ENCODE measurements at regions not wholly inside any gene's neighbourhood (a gene's known extent, or its start where the extent isn't known, plus 50 kb on each side); places are given as distances from the start of the nearest gene placed in this dataset.
A peak's percentile ranks its signal among the peaks of the same experiment; 100 is the strongest.
"Not testable (repeated sequence)": the region's sequence is repeated elsewhere in the genome, so short reads cannot be mapped to it uniquely, and the experiment has no call there.

DNA sequence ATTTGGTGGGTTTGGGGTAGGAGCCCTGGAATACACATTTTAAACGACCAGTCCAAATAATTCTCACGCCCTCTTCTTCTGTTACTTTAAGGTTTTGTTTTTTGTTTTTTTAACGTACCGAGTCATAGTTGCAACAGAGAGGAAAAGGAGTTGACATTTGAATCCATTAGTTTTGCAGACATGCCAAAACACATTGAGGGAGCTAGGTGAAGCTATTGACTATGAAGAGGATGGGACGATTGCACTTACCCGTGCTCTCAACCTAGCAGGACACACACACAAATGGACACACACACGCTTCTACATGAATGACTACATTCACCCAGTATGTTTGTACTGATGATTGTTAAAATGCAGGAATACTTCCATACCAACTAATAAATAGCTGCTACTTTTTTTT, 54.3 kb upstream of the CIT start:
- no peak for DNase-seq (ENCODE audit: low read depth)

DNA sequence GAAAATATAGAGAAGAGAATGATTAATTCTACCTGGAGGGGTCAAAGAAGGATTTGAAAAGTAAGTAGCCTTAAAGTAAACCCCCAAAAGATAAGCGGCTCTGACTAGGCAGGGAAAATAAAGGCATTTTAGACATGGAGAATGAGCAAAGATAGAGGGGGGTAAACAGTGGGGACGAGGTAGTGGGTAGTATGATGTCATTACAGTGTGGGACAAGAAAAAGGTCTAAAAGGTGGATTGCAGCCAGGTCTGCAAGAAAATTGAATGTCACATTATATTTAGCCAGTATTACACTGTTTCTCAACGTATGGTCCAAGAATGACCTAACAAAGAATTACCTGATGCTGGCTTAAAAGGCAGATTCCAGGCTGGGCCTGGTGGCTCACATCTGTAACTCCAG, 55.8 kb upstream of the CIT start:
- DNase-seq (ENCODE audit: low read depth) = no peak

DNA sequence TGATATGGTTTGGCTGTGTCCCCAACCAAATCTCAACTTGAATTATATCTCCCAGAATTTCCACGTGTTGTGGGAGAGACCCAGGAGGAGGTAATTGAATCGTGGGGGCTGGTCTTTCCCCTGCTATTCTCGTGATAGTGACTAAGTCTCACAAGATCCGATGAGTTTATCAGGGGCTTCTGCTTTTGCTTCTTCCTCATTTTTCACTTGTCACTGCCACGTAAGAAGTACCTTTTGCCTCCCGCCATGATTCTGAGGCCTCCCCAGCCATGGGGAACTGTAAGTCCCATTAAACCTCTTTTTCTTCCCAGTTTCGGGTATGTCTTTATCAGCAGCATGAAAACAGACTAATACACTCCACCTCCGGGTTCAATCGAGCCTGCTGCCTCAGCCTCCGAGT, 54.3 kb upstream of the BICDL1 start:
- not testable (repeated sequence) for DNase-seq (ENCODE audit: low read depth)

DNA sequence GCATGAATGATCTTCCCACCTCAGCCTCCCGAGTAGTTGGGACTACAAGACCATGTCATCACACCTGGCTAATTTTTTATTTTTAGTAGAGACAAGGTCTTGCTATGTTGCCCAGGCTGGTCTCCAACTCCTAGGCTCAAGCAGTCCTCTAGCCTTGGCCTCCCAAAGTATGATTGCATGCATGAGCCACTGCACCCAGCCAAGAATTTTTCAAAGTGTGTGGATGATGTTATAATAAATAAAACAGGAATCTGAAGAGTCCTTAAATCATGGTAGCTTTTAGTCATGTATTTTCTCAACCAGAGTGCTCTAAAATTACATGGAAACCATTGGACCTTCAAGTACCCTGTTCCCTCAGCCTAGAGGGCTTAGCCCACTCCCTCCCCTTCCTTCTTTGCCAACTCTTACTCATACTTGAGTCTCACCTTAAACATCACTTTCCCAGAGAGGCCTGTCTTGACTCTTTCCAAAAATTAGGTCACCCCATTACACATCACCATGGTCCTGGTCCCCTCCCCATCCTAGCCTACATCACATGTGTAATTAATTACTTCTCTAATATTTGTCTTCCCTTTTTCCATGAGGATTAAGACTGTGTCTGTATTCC, 52.2 kb upstream of the BICDL1 start:
- no peak for DNase-seq (ENCODE audit: low read depth)

DNA sequence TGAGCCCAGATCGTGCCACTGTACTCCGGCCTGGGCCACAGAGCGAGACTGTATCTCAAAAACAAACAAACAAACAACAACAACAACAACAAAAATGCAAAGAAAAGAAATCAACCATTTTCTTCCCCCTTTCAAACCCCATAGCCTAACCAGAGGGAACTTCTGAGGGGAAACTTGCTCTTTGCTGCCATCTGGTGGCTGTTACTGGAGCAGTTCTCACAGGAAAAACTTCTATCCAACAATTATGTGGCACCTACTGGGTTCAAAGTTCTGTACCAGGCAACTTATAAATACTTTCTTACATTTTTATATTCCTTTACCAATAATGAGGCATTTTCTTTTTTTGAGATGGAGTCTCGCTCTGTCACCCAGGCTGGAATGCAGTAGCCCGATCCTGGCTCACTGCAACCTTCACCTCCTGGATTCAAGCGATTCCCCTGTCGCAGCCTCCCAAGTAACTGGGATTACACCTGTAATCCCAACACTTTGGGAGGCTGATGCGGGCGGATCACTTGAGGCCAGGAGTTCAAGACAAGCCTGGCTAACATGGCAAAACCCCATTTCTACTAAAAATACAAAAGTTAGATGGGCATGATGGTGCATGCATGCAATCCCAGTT, 50.9 kb upstream of the BICDL1 start:
- peak; percentile 40 for DNase-seq (ENCODE audit: low read depth)
